KMS-11 (cell line): ENCODE measurements at regions not wholly inside any gene's neighbourhood (a gene's known extent, or its start where the extent isn't known, plus 50 kb on each side); places are given as distances from the start of the nearest gene placed in this dataset.
"Not testable (repeated sequence)": the region's sequence is repeated elsewhere in the genome, so short reads cannot be mapped to it uniquely, and the experiment has no call there.

ENCODE experiments used
- H2AFZ ChIP-seq: fragments of 200-600 bp; sonication (generic); 2 replicates; pipeline ENCODE4 v1.6.1; 2016; ENCODE audit warnings: antibody characterized with exemption, mixed run types, low read depth
- H3K27ac ChIP-seq: fragments of 200-600 bp; sonication (generic); 2 replicates; pipeline ENCODE4 v1.6.1; 2016; ENCODE audit warnings: mild to moderate bottlenecking, mixed run types
- H3K27me3 ChIP-seq: fragments of 200-600 bp; sonication (generic); 2 replicates; pipeline ENCODE4 v1.6.1; 2017; ENCODE audit warnings: mild to moderate bottlenecking, low read depth, mixed run types, moderate library complexity; ENCODE audit not compliant: insufficient read depth
- H3K36me3 ChIP-seq: fragments of 200-600 bp; sonication (generic); 2 replicates; pipeline ENCODE4 v1.6.1; 2017; ENCODE audit warnings: mild to moderate bottlenecking, mixed run types; ENCODE audit not compliant: insufficient read depth
- H3K4me1 ChIP-seq: fragments of 200-600 bp; sonication (generic); 2 replicates; pipeline ENCODE4 v1.6.1; 2016; ENCODE audit warnings: mild to moderate bottlenecking, low read depth, mixed run types; ENCODE audit not compliant: poor library complexity, severe bottlenecking
- H3K4me2 ChIP-seq: fragments of 200-600 bp; sonication (generic); 2 replicates; pipeline ENCODE4 v1.7.0; 2016; ENCODE audit warnings: mild to moderate bottlenecking, mixed run types
- H3K4me3 ChIP-seq: fragments of 200-600 bp; sonication (generic); IDR thresholded peaks from 2 replicates; pipeline ENCODE4 v1.6.1; 2017; ENCODE audit warnings: low read depth, low read length, mixed read lengths; ENCODE audit not compliant: insufficient read depth
- H3K79me2 ChIP-seq: fragments of 200-600 bp; sonication (generic); 2 replicates; pipeline ENCODE4 v1.6.1; 2016; ENCODE audit warnings: low read depth, mixed run types; ENCODE audit not compliant: insufficient read depth
- H3K9ac ChIP-seq: fragments of 200-600 bp; sonication (generic); 2 replicates; pipeline ENCODE4 v1.6.1; 2016; ENCODE audit warnings: mild to moderate bottlenecking, mixed run types
- H4K20me1 ChIP-seq: fragments of 200-600 bp; sonication (generic); 2 replicates; pipeline ENCODE4 v1.6.1; 2016; ENCODE audit warnings: mild to moderate bottlenecking, mixed run types; ENCODE audit not compliant: insufficient read depth
- TF ChIP-seq, protein P1 (sequence below): fragments of 200-600 bp; sonication (generic); conservative IDR thresholded peaks from 2 replicates; pipeline ENCODE4 v1.6.1; 2017; ENCODE audit warnings: low read depth, mild to moderate bottlenecking, antibody characterized with exemption, low read length, moderate library complexity, mixed read lengths

DNA sequence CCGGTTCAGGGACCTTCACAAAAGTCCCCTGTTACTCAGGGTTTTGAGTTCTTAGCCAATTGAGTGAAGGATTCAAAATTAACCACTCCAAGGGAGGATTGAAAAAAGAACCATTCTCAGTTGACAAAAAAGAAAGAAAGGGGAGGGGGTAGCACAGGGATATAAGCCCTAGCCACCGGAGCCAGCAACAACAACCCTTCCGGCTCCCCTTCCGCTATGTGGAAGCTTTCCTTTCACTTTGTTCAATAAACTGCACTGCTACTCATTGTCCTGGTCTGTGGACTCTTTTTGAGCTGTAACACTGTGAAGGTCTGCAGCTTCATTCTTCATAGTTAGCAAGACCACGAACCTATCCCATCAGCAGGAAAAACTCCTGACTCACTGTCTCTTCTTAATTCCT is 1488.1 kb upstream of the PRR20A start:
- H3K27ac ChIP-seq, result no peak overlapping the region
- no peak overlapping the region for H3K9ac ChIP-seq

DNA sequence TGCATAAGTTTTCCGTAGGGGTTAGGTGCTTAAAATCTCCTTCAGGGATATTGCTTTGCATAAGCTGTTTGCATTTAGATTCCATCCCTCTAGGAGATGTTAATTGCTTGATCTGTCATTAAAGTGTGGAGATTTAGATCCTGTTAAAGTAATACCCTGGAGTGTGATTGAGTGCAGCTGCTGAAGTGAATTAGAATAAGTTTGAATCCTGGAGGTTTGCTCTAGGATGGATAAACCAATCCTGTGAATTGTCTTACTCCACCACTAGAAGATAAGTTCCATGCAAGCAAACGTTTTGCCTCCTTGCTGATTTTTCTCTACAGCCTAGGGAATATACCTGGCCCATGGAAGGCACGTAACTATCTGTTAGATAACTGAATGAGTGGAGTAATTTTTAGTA is 1487.2 kb upstream of the PRR20A start:
- no peak overlapping the region for H3K27ac ChIP-seq
- no peak overlapping the region for H3K4me3 ChIP-seq
- H3K9ac ChIP-seq, result no peak overlapping the region
- TF ChIP-seq, protein P1, sequence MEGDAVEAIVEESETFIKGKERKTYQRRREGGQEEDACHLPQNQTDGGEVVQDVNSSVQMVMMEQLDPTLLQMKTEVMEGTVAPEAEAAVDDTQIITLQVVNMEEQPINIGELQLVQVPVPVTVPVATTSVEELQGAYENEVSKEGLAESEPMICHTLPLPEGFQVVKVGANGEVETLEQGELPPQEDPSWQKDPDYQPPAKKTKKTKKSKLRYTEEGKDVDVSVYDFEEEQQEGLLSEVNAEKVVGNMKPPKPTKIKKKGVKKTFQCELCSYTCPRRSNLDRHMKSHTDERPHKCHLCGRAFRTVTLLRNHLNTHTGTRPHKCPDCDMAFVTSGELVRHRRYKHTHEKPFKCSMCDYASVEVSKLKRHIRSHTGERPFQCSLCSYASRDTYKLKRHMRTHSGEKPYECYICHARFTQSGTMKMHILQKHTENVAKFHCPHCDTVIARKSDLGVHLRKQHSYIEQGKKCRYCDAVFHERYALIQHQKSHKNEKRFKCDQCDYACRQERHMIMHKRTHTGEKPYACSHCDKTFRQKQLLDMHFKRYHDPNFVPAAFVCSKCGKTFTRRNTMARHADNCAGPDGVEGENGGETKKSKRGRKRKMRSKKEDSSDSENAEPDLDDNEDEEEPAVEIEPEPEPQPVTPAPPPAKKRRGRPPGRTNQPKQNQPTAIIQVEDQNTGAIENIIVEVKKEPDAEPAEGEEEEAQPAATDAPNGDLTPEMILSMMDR, result no peak
- H2AFZ ChIP-seq, result no peak overlapping the region
- no peaks in the 10 kb centered on the region for H3K36me3 ChIP-seq
- H3K4me1 ChIP-seq, result no peaks in the 10 kb centered on the region
- H4K20me1 ChIP-seq, result no peaks in the 10 kb centered on the region
- H3K27me3 ChIP-seq, result no peaks in the 10 kb centered on the region
- no peak overlapping the region for H3K4me2 ChIP-seq
- H3K79me2 ChIP-seq, result no peaks in the 10 kb centered on the region

More for the DNA sequence above, 1488.1 kb upstream of the PRR20A start:
- no peaks in the 10 kb centered on the region for H3K27me3 ChIP-seq
- H4K20me1 ChIP-seq, result no peaks in the 10 kb centered on the region
- H3K4me3 ChIP-seq, result no peak overlapping the region
- H2AFZ ChIP-seq, result no peak overlapping the region
- no peaks in the 10 kb centered on the region for H3K4me1 ChIP-seq
- no peak overlapping the region for H3K4me2 ChIP-seq
- TF ChIP-seq, protein P1, result no peak
- no peaks in the 10 kb centered on the region for H3K79me2 ChIP-seq
- no peaks in the 10 kb centered on the region for H3K36me3 ChIP-seq

- Histone ChIP-seq H3K4me2 (no peak overlapping the region), H3K27me3 (no peaks in the 10 kb centered on the region), H3K9ac (no peak overlapping the region), H2AFZ (no peak overlapping the region), H3K79me2 (no peaks in the 10 kb centered on the region), H3K27ac (no peak overlapping the region), H3K36me3 (no peaks in the 10 kb centered on the region), H3K4me3 (no peak overlapping the region), H3K4me1 (no peaks in the 10 kb centered on the region), H4K20me1 (no peaks in the 10 kb centered on the region)
- TF ChIP-seq, protein P1, result no peak
Measured at GRCh38 chr13:55654243-55654642, 1486.5 kb upstream of the PRR20A start.

GRCh38 chr13:55660264-55660663 is 1480.5 kb upstream of the PRR20A start:
- H3K4me2 ChIP-seq, H3K9ac ChIP-seq, H3K4me3 ChIP-seq, H3K79me2 ChIP-seq, H3K27ac ChIP-seq, H4K20me1 ChIP-seq, H3K36me3 ChIP-seq, H2AFZ ChIP-seq, H3K27me3 ChIP-seq, H3K4me1 ChIP-seq: not testable (repeated sequence)

- Histone ChIP-seq H3K27me3 (no peaks in the 10 kb centered on the region), H3K9ac (no peak overlapping the region), H3K79me2 (no peaks in the 10 kb centered on the region), H3K4me2 (no peak overlapping the region), H3K4me3 (no peak overlapping the region), H2AFZ (no peak overlapping the region), H3K27ac (no peak overlapping the region), H3K4me1 (no peaks in the 10 kb centered on the region), H3K36me3 (no peaks in the 10 kb centered on the region), H4K20me1 (no peaks in the 10 kb centered on the region)
- TF ChIP-seq, protein P1, result no peak
Measured at GRCh38 chr13:55660851-55661250, 1479.9 kb upstream of the PRR20A start.
